ENCODE measurements at regions not wholly inside any gene's neighbourhood (a gene's known extent, or its start where the extent isn't known, plus 50 kb on each side); places are given as distances from the start of the nearest gene placed in this dataset.

DNA sequence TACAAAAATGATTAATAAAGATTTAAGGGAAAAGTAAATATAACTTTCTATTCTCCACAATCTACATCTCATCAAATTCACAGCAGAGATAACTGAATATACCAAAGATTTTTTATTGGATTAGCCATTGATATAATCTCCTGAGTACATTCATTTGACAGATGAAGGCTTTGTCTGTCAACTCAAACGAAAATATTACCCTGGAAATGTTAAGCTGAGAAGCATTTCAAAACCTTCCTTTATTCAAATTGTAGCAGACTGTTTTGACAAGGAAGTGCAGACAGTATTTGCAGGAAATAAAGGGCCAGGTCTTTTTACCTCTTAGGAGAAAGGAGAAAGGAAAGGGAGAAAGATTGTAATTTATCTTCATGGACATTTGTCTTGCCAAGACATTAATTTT, 473.5 kb downstream of the TMEM182 start:
- TF ChIP-seq POLR2AphosphoS5 (IDR thresholded peaks at IDR 0.05) = no peak
- TF ChIP-seq, protein P1, sequence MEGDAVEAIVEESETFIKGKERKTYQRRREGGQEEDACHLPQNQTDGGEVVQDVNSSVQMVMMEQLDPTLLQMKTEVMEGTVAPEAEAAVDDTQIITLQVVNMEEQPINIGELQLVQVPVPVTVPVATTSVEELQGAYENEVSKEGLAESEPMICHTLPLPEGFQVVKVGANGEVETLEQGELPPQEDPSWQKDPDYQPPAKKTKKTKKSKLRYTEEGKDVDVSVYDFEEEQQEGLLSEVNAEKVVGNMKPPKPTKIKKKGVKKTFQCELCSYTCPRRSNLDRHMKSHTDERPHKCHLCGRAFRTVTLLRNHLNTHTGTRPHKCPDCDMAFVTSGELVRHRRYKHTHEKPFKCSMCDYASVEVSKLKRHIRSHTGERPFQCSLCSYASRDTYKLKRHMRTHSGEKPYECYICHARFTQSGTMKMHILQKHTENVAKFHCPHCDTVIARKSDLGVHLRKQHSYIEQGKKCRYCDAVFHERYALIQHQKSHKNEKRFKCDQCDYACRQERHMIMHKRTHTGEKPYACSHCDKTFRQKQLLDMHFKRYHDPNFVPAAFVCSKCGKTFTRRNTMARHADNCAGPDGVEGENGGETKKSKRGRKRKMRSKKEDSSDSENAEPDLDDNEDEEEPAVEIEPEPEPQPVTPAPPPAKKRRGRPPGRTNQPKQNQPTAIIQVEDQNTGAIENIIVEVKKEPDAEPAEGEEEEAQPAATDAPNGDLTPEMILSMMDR (IDR thresholded peaks at IDR 0.05) = no peak
- TF ChIP-seq POLR2A (IDR thresholded peaks at IDR 0.05) = no peak
